ENCODE measurements at regions not wholly inside any gene's neighbourhood (a gene's known extent, or its start where the extent isn't known, plus 50 kb on each side); places are given as distances from the start of the nearest gene placed in this dataset.

- intact Hi-C loops (cut with DNase I), result no loop called here
- Histone ChIP-seq H3K9me3 (ENCODE audit: control insufficient read depth in 2 of 3, insufficient read depth in 1 of 3, low read length in 3 of 3) (no peaks in the 10 kb centered on the region), H3K9ac (ENCODE audit: low read length in 3 of 3) (no peak overlapping the region), H3K4me1 (ENCODE audit: control insufficient read depth in 2 of 3, insufficient read depth in 2 of 3, low read depth in 1 of 3, low read length in 3 of 3) (no peaks in the 10 kb centered on the region), H3K27ac (ENCODE audit: low read depth in 2 of 2, low read length in 2 of 2) (no peak overlapping the region), H3K36me3 (ENCODE audit: control insufficient read depth in 2 of 3, insufficient read depth in 3 of 3, low read length in 3 of 3) (no peaks in the 10 kb centered on the region), H3K27me3 (ENCODE audit: control insufficient read depth, insufficient read depth, low read length) (no peaks in the 10 kb centered on the region), H3K4me3 (ENCODE audit: low read length in 3 of 3) (no peak overlapping the region)
- DNase-seq (no peak), FAIRE-seq (no peak)
- TF ChIP-seq CTCF (IDR thresholded peaks at IDR 0.05; ENCODE audit: borderline replicate concordance, extremely low read depth, insufficient read depth), result no peak
These were observed 209.7 kb downstream of the LACC1 start for GRCh38 chr13:44089452-44089851.

GRCh38 chr13:44092078-44092970 lies 212.6 kb downstream of the LACC1 start:
- Histone ChIP-seq H3K27ac (ENCODE audit: low read depth in 2 of 2, low read length in 2 of 2) (no peak overlapping the region), H3K27me3 (ENCODE audit: control insufficient read depth, insufficient read depth, low read length) (no peaks in the 10 kb centered on the region), H3K9ac (ENCODE audit: low read length in 3 of 3) (no peak overlapping the region), H3K9me3 (ENCODE audit: control insufficient read depth in 2 of 3, insufficient read depth in 1 of 3, low read length in 3 of 3) (no peaks in the 10 kb centered on the region), H3K36me3 (ENCODE audit: control insufficient read depth in 2 of 3, insufficient read depth in 3 of 3, low read length in 3 of 3) (no peaks in the 10 kb centered on the region), H3K4me1 (ENCODE audit: control insufficient read depth in 2 of 3, insufficient read depth in 2 of 3, low read depth in 1 of 3, low read length in 3 of 3) (no peaks in the 10 kb centered on the region), H3K4me3 (ENCODE audit: low read length in 3 of 3) (no peak overlapping the region)
- DNase-seq (no peak), FAIRE-seq (peak; percentile 70)
- intact Hi-C loops (cut with DNase I), result no loop called here
- no peak for TF ChIP-seq CTCF (IDR thresholded peaks at IDR 0.05; ENCODE audit: borderline replicate concordance, extremely low read depth, insufficient read depth)

- FAIRE-seq (no peak), DNase-seq (no peak)
- H3K4me3 ChIP-seq (ENCODE audit: low read length in 3 of 3), result no peak overlapping the region
- no peaks in the 10 kb centered on the region for H3K36me3 ChIP-seq (ENCODE audit: control insufficient read depth in 2 of 3, insufficient read depth in 3 of 3, low read length in 3 of 3)
- no peaks in the 10 kb centered on the region for H3K9me3 ChIP-seq (ENCODE audit: control insufficient read depth in 2 of 3, insufficient read depth in 1 of 3, low read length in 3 of 3)
- H3K9ac ChIP-seq (ENCODE audit: low read length in 3 of 3), result no peak overlapping the region
- TF ChIP-seq CTCF (IDR thresholded peaks at IDR 0.05; ENCODE audit: borderline replicate concordance, extremely low read depth, insufficient read depth), result no peak
- H3K27ac ChIP-seq (ENCODE audit: low read depth in 2 of 2, low read length in 2 of 2), result no peak overlapping the region
- H3K4me1 ChIP-seq (ENCODE audit: control insufficient read depth in 2 of 3, insufficient read depth in 2 of 3, low read depth in 1 of 3, low read length in 3 of 3), result peaks cover 0 to 4% (median 0%) of the 10 kb centered on the region in 3 donors
- H3K27me3 ChIP-seq (ENCODE audit: control insufficient read depth, insufficient read depth, low read length), result no peaks in the 10 kb centered on the region
- intact Hi-C loops (cut with DNase I), result no loop called here
These were observed 214.2 kb downstream of the LACC1 start for GRCh38 chr13:44093607-44094564.

All from kidney (tissue), 13 donors.